Progenitor cell of endocrine pancreas (in vitro differentiated cells): ENCODE measurements at regions not wholly inside any gene's neighbourhood (a gene's known extent, or its start where the extent isn't known, plus 50 kb on each side); places are given as distances from the start of the nearest gene placed in this dataset.

Source experiments
- DNase-seq: peaks from one replicate; pipeline ENCODE4 v3.0.0; 2021; ENCODE audit warnings: low spot score; ENCODE audit not compliant: unreplicated experiment
- H3K27ac Mint-ChIP-seq: 2 replicates; pipeline ENCODE4 v1.8.0; 2021; ENCODE audit warnings: mild to moderate bottlenecking, moderate library complexity, mixed read lengths
- H3K27me3 Mint-ChIP-seq: 2 replicates; pipeline ENCODE4 v1.8.0; 2021; ENCODE audit warnings: mixed read lengths
- H3K36me3 Mint-ChIP-seq: 2 replicates; pipeline ENCODE4 v1.8.0; 2022; ENCODE audit warnings: mixed read lengths; ENCODE audit not compliant: insufficient read depth
- H3K4me1 Mint-ChIP-seq: 2 replicates; pipeline ENCODE4 v1.8.0; 2021; ENCODE audit warnings: low read depth, mixed read lengths
- H3K4me3 Mint-ChIP-seq: 2 replicates; pipeline ENCODE4 v1.8.0; 2021; ENCODE audit warnings: low read depth, mild to moderate bottlenecking, moderate library complexity, mixed read lengths
- H3K9me3 Mint-ChIP-seq: 2 replicates; pipeline ENCODE4 v1.8.0; 2021; ENCODE audit warnings: low read depth, mixed read lengths
- CTCF ChIP-seq: fragments of 200-600 bp; sonication (generic); IDR thresholded peaks from one replicate; pipeline ENCODE4 v1.5.0; 2021; ENCODE audit warnings: antibody characterized with exemption, mild to moderate bottlenecking; ENCODE audit not compliant: unreplicated experiment

DNA sequence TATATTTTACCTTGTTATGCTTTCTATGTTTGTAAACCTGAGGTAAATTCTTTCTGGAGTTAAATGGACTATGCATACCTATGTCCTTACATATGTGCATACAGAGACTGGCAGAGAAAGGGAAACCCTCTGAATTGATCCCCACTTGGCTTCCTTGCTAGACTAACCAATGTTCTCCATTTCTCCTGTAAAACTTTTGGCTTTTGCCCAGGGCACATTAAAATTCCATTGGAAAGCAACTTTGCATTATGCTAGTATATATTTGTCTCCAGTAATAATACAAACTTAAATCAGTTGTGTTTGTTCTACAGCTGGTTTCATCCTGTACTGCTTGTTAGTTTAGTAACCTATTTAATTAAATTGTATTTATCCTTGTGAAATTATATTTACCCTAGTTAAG is 646.0 kb upstream of the MARCKS start:
- H3K36me3 Mint-ChIP-seq, result no peaks in the 10 kb centered on the region
- DNase-seq, result no peak
- H3K27me3 Mint-ChIP-seq, result no peaks in the 10 kb centered on the region
- H3K27ac Mint-ChIP-seq, result no peak overlapping the region
- H3K4me3 Mint-ChIP-seq, result no peak overlapping the region
- H3K4me1 Mint-ChIP-seq, result no peaks in the 10 kb centered on the region
- TF ChIP-seq CTCF, result no peak
- H3K9me3 Mint-ChIP-seq, result no peaks in the 10 kb centered on the region

DNA sequence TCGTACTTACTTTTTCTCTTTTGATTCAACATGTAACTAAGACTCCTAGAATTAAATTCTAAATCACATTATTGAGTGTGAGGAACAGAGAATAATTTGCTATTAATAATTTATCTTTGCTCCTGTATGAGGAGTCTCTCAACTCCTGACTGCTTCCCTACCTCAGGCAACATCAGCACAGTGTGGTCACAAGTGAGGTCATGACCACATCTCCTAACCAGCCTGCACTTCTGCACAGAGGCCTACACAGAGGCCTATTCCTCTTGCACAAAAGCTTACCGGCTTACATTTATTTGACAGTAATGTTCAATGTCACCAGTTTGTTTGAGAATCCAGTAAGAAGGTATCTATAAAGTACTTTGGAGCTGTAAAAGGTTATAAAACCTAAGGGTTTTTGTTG is 637.4 kb upstream of the MARCKS start:
- Mint-ChIP-seq H3K36me3 (no peaks in the 10 kb centered on the region), H3K9me3 (no peaks in the 10 kb centered on the region), H3K27ac (no peak overlapping the region), H3K4me1 (no peaks in the 10 kb centered on the region), H3K4me3 (no peak overlapping the region), H3K27me3 (no peaks in the 10 kb centered on the region)
- no peak for TF ChIP-seq CTCF
- no peak for DNase-seq

- Mint-ChIP-seq H3K9me3 (no peaks in the 10 kb centered on the region), H3K4me3 (no peak overlapping the region), H3K4me1 (no peaks in the 10 kb centered on the region), H3K36me3 (no peaks in the 10 kb centered on the region), H3K27me3 (no peaks in the 10 kb centered on the region), H3K27ac (no peak overlapping the region)
- no peak for DNase-seq
- TF ChIP-seq CTCF, result no peak
Observed at GRCh38 chr6:113220832-113221231, 636.3 kb upstream of the MARCKS start.

DNA sequence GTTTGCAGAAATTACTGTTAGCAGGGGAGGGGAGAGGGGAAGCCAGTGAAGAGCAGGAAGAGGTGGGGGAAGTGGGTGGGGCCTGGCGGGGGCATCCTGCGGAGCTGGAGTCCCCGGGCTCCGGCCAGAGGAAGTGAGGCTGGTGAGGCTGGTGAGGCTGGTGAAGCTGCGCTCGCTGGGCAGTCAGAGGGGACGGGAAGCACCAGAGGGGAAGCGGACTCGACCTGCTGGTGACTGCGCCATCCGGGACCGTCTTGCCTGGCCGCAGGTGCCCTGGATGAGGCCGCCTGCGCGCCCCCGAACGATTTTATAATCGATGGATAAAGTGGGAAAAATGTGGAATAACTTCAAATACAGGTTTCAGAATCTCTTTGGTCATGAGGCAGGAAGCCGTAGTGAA is 635.3 kb upstream of the MARCKS start:
- H3K4me3 Mint-ChIP-seq, result no peak overlapping the region
- no peak for DNase-seq
- H3K9me3 Mint-ChIP-seq, result no peaks in the 10 kb centered on the region
- no peaks in the 10 kb centered on the region for H3K36me3 Mint-ChIP-seq
- no peak overlapping the region for H3K27ac Mint-ChIP-seq
- no peak for TF ChIP-seq CTCF
- H3K27me3 Mint-ChIP-seq, result no peaks in the 10 kb centered on the region
- H3K4me1 Mint-ChIP-seq, result no peaks in the 10 kb centered on the region

DNA sequence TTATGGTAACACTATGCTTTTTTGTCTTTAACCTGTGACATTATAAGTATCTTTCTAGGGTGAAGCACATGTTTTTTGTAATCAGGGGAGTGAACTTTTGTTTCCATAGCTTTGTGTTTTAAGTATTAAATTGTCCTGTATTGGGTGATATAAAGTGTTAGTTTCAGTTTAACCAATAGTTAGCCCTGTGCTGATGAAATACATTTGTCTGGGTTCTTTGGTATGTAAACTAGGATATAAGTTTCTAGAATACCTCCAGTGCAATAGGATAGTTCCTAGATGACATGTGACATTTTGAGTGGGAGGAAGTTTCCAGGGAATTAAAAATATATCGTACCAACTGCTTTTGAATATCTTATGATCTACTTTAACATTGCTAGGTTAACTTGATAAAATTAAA is 611.0 kb upstream of the MARCKS start:
- no peaks in the 10 kb centered on the region for H3K9me3 Mint-ChIP-seq
- H3K4me3 Mint-ChIP-seq, result no peak overlapping the region
- DNase-seq, result no peak
- no peaks in the 10 kb centered on the region for H3K27me3 Mint-ChIP-seq
- no peaks in the 10 kb centered on the region for H3K36me3 Mint-ChIP-seq
- H3K4me1 Mint-ChIP-seq, result peaks cover 3% of the 10 kb centered on the region
- no peak overlapping the region for H3K27ac Mint-ChIP-seq
- TF ChIP-seq CTCF, result no peak
